ENCODE measurements at regions not wholly inside any gene's neighbourhood (a gene's known extent, or its start where the extent isn't known, plus 50 kb on each side); places are given as distances from the start of the nearest gene placed in this dataset.
"Not testable (repeated sequence)": the region's sequence is repeated elsewhere in the genome, so short reads cannot be mapped to it uniquely, and the experiment has no call there.

- no peak overlapping the region for H3K9ac ChIP-seq (ENCODE audit: extremely low read depth, insufficient read length, low read length)
- no peak overlapping the region for H2BK20ac ChIP-seq (ENCODE audit: low read depth, low read length, poor library complexity, severe bottlenecking)
- H3K23me2 ChIP-seq (ENCODE audit: insufficient read length, low read depth, low read length, poor library complexity, severe bottlenecking): no peaks in the 10 kb centered on the region
- TF ChIP-seq, protein P1, sequence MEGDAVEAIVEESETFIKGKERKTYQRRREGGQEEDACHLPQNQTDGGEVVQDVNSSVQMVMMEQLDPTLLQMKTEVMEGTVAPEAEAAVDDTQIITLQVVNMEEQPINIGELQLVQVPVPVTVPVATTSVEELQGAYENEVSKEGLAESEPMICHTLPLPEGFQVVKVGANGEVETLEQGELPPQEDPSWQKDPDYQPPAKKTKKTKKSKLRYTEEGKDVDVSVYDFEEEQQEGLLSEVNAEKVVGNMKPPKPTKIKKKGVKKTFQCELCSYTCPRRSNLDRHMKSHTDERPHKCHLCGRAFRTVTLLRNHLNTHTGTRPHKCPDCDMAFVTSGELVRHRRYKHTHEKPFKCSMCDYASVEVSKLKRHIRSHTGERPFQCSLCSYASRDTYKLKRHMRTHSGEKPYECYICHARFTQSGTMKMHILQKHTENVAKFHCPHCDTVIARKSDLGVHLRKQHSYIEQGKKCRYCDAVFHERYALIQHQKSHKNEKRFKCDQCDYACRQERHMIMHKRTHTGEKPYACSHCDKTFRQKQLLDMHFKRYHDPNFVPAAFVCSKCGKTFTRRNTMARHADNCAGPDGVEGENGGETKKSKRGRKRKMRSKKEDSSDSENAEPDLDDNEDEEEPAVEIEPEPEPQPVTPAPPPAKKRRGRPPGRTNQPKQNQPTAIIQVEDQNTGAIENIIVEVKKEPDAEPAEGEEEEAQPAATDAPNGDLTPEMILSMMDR (conservative IDR thresholded peaks at IDR 0.05): no peak
- no peak overlapping the region for H3T11ph ChIP-seq (ENCODE audit: low read length)
- WGBS (ENCODE audit: extremely low coverage, insufficient read length, low lambda C conversion rate): no CpG with 5 or more reads among the region's 2 CpGs
- no peak for DNase-seq
- no peaks in the 10 kb centered on the region for H3K79me2 ChIP-seq (ENCODE audit: insufficient read depth, low read length)
- no peaks in the 10 kb centered on the region for H4K20me1 ChIP-seq (ENCODE audit: control insufficient read depth, insufficient read depth, insufficient read length)
- H3K27me3 ChIP-seq (ENCODE audit: insufficient read depth, low read length): no peaks in the 10 kb centered on the region
- no peak overlapping the region for H4K91ac ChIP-seq (ENCODE audit: insufficient read length, low read depth, low read length)
- H2BK12ac ChIP-seq (ENCODE audit: insufficient read length, low read depth, low read length): no peak overlapping the region
- H3K23ac ChIP-seq (ENCODE audit: insufficient read length, low read depth, low read length): no peak overlapping the region
- Mint-ChIP-seq H3K4me1 (no peaks in the 10 kb centered on the region), H3K4me3 (no peak overlapping the region), H3K27ac (no peak overlapping the region), H3K36me3 (ENCODE audit: insufficient read depth in 1 of 3, low read depth in 3 of 3) (no peaks in the 10 kb centered on the region), H3K27me3 (ENCODE audit: low read depth) (no peaks in the 10 kb centered on the region), H3K9me3 (no peaks in the 10 kb centered on the region)
- no peak overlapping the region for H3K27ac ChIP-seq (ENCODE audit: insufficient read length, low read depth, low read length)
- no peak overlapping the region for H3K18ac ChIP-seq (ENCODE audit: insufficient read length, low read depth, low read length)
- H3K4me2 ChIP-seq (ENCODE audit: insufficient read depth, insufficient read length, low read length): no peak overlapping the region
- H2AFZ ChIP-seq (ENCODE audit: low read length): no peak overlapping the region
- no peak overlapping the region for H3K4ac ChIP-seq (ENCODE audit: low read depth, low read length)
- no peaks in the 10 kb centered on the region for H3K79me1 ChIP-seq (ENCODE audit: insufficient read depth, low read depth, low read length, poor library complexity, severe bottlenecking)
- no peak overlapping the region for H2BK5ac ChIP-seq (ENCODE audit: insufficient read length, low read length)
- no peaks in the 10 kb centered on the region for H3K9me3 ChIP-seq (ENCODE audit: control insufficient read depth, low read depth, low read length)
- no peak overlapping the region for H2AK5ac ChIP-seq (ENCODE audit: insufficient read length, low read length)
- no peak overlapping the region for H2BK120ac ChIP-seq (ENCODE audit: low read depth, low read length, poor library complexity, severe bottlenecking)
- H3K14ac ChIP-seq (ENCODE audit: insufficient read depth, low read length): no peak overlapping the region
- H4K5ac ChIP-seq (ENCODE audit: insufficient read length, low read depth, low read length): no peak overlapping the region
- H3K4me1 ChIP-seq (ENCODE audit: insufficient read depth, low read length): no peaks in the 10 kb centered on the region
- no peak overlapping the region for H2BK15ac ChIP-seq (ENCODE audit: low read depth, low read length)
- H3K56ac ChIP-seq (ENCODE audit: insufficient read length, low read depth, low read length): no peak overlapping the region
- no peak overlapping the region for H4K8ac ChIP-seq (replicated peaks; ENCODE audit: insufficient read length, low read depth, low read length)
These were observed 1157.3 kb downstream of the PCDH7 start for GRCh38 chr4:31877429-31877828.

GRCh38 chr4:31880837-31881236, 1160.7 kb downstream of the PCDH7 start:
- not testable (repeated sequence) for H2BK15ac ChIP-seq (ENCODE audit: low read depth, low read length); H3K27me3 ChIP-seq (ENCODE audit: insufficient read depth, low read length); H4K20me1 ChIP-seq (ENCODE audit: control insufficient read depth, insufficient read depth, insufficient read length); H3K27ac ChIP-seq (ENCODE audit: insufficient read length, low read depth, low read length); H3K14ac ChIP-seq (ENCODE audit: insufficient read depth, low read length); H2AFZ ChIP-seq (ENCODE audit: low read length); H3K9ac ChIP-seq (ENCODE audit: extremely low read depth, insufficient read length, low read length); H3K23ac ChIP-seq (ENCODE audit: insufficient read length, low read depth, low read length); H3K4me2 ChIP-seq (ENCODE audit: insufficient read depth, insufficient read length, low read length); H2BK12ac ChIP-seq (ENCODE audit: insufficient read length, low read depth, low read length); H3K23me2 ChIP-seq (ENCODE audit: insufficient read length, low read depth, low read length, poor library complexity, severe bottlenecking); H4K91ac ChIP-seq (ENCODE audit: insufficient read length, low read depth, low read length); H2BK20ac ChIP-seq (ENCODE audit: low read depth, low read length, poor library complexity, severe bottlenecking); H3K4ac ChIP-seq (ENCODE audit: low read depth, low read length); H3K79me1 ChIP-seq (ENCODE audit: insufficient read depth, low read depth, low read length, poor library complexity, severe bottlenecking); H3K18ac ChIP-seq (ENCODE audit: insufficient read length, low read depth, low read length); H2BK120ac ChIP-seq (ENCODE audit: low read depth, low read length, poor library complexity, severe bottlenecking); H4K8ac ChIP-seq (replicated peaks; ENCODE audit: insufficient read length, low read depth, low read length); H3K27me3 Mint-ChIP-seq (ENCODE audit: low read depth); H3K27ac Mint-ChIP-seq; H3K9me3 ChIP-seq (ENCODE audit: control insufficient read depth, low read depth, low read length); H3T11ph ChIP-seq (ENCODE audit: low read length); H4K5ac ChIP-seq (ENCODE audit: insufficient read length, low read depth, low read length); H2AK5ac ChIP-seq (ENCODE audit: insufficient read length, low read length); H3K4me1 ChIP-seq (ENCODE audit: insufficient read depth, low read length); H3K9me3 Mint-ChIP-seq; DNase-seq; H3K56ac ChIP-seq (ENCODE audit: insufficient read length, low read depth, low read length); H2BK5ac ChIP-seq (ENCODE audit: insufficient read length, low read length); H3K4me3 Mint-ChIP-seq; H3K79me2 ChIP-seq (ENCODE audit: insufficient read depth, low read length); H3K36me3 Mint-ChIP-seq (ENCODE audit: insufficient read depth in 1 of 3, low read depth in 3 of 3); H3K4me1 Mint-ChIP-seq
- no CpG with 5 or more reads among the region's 2 CpGs for WGBS (ENCODE audit: extremely low coverage, insufficient read length, low lambda C conversion rate)

Data from H9 (cell line).